Stomach (tissue), 8 donors: ENCODE measurements at regions not wholly inside any gene's neighbourhood (a gene's known extent, or its start where the extent isn't known, plus 50 kb on each side); places are given as distances from the start of the nearest gene placed in this dataset.

ENCODE experiments used
- DNase-seq, 2 donors: peaks; one replicate each; pipeline versions ENCODE4 v3.0.0 to v3.0.0-alpha.2; 2013 to 2019
- H3K27ac ChIP-seq, 5 donors: fragments of 200-600 bp in 4 of 5; sonication (generic) in 4 of 5; one replicate each; pipeline ENCODE4 v1.5.1; 2013 to 2019; ENCODE audit warnings: mild to moderate bottlenecking in 1 of 5, moderate library complexity in 1 of 5
- H3K27me3 ChIP-seq, 3 donors: fragments of 200-600 bp; sonication (generic); one replicate each; pipeline ENCODE4 v1.5.1; 2017 to 2019; ENCODE audit warnings: mixed run types in 1 of 3
- H3K36me3 ChIP-seq, 4 donors: fragments of 200-600 bp; sonication (generic); 1 replicate in 3 of 4; 2 replicates in 1 of 4; pipeline ENCODE4 v1.5.1; 2016 to 2019
- H3K4me1 ChIP-seq, 4 donors: fragments of 200-600 bp; sonication (generic); one replicate each; pipeline ENCODE4 v1.5.1; 2016 to 2019
- H3K4me3 ChIP-seq, 4 donors: fragments of 200-600 bp; sonication (generic) in 3 of 4; one replicate each; pipeline ENCODE4 v1.5.1; 2016 to 2019; ENCODE audit warnings: mild to moderate bottlenecking in 1 of 4
- H3K9me3 ChIP-seq, 4 donors: fragments of 200-600 bp; sonication (generic); one replicate each; pipeline ENCODE4 v1.5.1; 2016 to 2019
- EP300 ChIP-seq: sonication (generic); formaldehyde crosslinking; IDR thresholded peaks from one replicate; pipeline ENCODE4 v1.6.1; 2017; ENCODE audit warnings: antibody characterized with exemption
- POLR2A ChIP-seq, 4 donors: fragments of 450-650 bp; IDR thresholded peaks; one replicate each; pipeline ENCODE4 v1.6.1; 2016; ENCODE audit warnings: antibody characterized with exemption in 4 of 4, control low read depth in 2 of 4, mild to moderate bottlenecking in 1 of 4, moderate library complexity in 1 of 4
- POLR2AphosphoS5 ChIP-seq, 3 donors: sonication (generic); formaldehyde crosslinking; IDR thresholded peaks; one replicate each; pipeline ENCODE4 v1.6.1; 2016; ENCODE audit warnings: antibody characterized with exemption in 3 of 3
- WGBS, 5 donors: extraction: QIAGEN DNeasy Blood & Tissue Kit in 3 of 5; methylation state at CpG; one replicate each; pipeline versions ENCODE4 v1.1.5 to v1.1.7; 2013 to 2018; 5-methylcytosine and 5-hydroxymethylcytosine counted together
- intact Hi-C: fragments of 100-400 bp; cut with DNase I; formaldehyde crosslinking; loops from one replicate; pipeline ENCODE4 v1.15.1; 2023; ENCODE audit warnings: low total_unique reads
- TF ChIP-seq, protein P1 (sequence below), 7 experiments: fragments of 450-650 bp in 4 of 7; fragments of 200-600 bp in 3 of 7; sonication (generic) in 3 of 7; IDR thresholded peaks; one replicate each; pipeline ENCODE4 v1.5.1; 2016 to 2019; ENCODE audit warnings: antibody characterized with exemption in 7 of 7, control low read depth in 2 of 7, mild to moderate bottlenecking in 1 of 7
- donor health status: healthy with polysubstance abuse.
- donor health status: Bipolar disorder and iron deficiency.
- donor health status: healthy.

DNA sequence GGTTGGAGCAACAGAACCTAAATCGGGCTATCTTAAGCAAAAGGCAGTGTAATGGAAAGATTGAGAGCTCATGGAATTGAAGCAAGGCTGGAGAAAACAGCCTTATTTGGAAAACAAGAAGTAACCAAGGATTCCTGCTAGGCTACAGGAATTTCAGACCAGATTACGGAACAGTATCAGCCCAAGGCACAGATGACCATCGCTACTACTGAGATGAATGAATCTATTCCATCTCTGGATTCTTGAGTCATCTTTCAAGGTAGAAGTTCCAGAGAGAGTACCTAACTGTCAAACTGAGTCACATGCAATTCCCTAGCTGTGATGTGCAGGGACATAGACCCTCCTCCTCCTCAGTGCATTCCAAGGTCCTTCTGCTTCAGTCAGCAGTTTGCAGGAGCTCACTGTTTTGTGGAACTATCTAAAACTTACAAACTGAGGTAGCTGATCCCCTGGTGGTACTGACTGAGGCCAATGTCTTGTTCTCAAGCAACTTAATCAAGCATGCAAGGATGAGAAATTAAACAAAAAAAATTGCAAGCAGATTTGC is 62.0 kb upstream of the SMLR1 start:
- no peak overlapping the region for H3K27ac ChIP-seq
- peaks cover 0 to 2% (median 0%) of the 10 kb centered on the region in 4 donors for H3K9me3 ChIP-seq
- no peaks in the 10 kb centered on the region for H3K36me3 ChIP-seq
- DNase-seq, result no peak
- H3K4me3 ChIP-seq, result no peak overlapping the region
- intact Hi-C loops, result no loop called here
- WGBS, 5 donors, result 77 to 88% (median 83%) methylated on average over 3 of the region's 3 CpGs
- no peaks in the 10 kb centered on the region for H3K27me3 ChIP-seq
- H3K4me1 ChIP-seq, result no peaks in the 10 kb centered on the region
- no peak for TF ChIP-seq POLR2AphosphoS5 (IDR thresholded peaks at IDR 0.05)
- TF ChIP-seq, protein P1, sequence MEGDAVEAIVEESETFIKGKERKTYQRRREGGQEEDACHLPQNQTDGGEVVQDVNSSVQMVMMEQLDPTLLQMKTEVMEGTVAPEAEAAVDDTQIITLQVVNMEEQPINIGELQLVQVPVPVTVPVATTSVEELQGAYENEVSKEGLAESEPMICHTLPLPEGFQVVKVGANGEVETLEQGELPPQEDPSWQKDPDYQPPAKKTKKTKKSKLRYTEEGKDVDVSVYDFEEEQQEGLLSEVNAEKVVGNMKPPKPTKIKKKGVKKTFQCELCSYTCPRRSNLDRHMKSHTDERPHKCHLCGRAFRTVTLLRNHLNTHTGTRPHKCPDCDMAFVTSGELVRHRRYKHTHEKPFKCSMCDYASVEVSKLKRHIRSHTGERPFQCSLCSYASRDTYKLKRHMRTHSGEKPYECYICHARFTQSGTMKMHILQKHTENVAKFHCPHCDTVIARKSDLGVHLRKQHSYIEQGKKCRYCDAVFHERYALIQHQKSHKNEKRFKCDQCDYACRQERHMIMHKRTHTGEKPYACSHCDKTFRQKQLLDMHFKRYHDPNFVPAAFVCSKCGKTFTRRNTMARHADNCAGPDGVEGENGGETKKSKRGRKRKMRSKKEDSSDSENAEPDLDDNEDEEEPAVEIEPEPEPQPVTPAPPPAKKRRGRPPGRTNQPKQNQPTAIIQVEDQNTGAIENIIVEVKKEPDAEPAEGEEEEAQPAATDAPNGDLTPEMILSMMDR (IDR thresholded peaks at IDR 0.05), result no peak

DNA sequence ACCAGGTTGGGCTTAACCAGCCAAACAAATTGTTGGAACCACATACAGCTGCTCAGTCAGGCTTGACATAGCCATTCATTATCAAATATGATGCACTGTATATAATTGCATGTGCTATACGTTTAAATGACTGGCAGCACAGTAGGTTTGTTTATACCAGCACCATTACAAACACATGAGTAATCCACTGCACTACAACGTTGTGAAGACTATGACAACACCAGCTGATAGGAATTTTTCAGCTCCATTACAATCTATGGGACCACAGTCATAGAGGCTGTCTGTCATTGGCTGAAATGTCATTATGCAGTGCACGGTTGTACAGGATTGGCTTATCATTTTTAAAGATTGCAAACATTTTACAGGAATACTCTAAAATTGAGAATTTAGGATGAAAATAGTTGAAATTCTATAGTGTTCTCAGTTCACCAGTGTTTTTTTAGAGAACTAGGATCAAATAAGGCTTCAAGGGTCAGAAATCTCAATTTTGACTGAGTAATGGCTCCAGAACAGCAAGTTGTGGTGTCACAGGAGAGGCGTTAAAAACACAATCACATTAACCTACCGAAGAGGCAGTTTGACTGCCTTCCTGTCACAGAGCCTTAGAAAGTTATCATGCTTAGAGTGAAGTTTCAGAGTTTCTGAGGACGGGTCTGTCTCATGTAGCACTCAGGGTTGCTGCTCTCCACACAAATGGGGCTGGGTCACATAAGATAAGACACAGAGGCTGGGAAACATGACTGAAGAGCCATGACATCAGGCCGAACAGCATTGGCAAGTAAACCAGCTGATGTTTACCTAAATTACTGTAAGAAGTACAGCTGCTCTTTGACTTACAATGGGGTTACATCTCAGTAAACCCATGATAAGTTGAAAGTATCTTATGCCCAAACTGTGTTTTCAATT is 60.7 kb upstream of the SMLR1 start:
- H3K4me3 ChIP-seq, result no peak overlapping the region
- intact Hi-C loops, result no loop called here
- no peak overlapping the region for H3K27ac ChIP-seq
- 64 to 72% (median 66%) methylated on average over 7 of the region's 7 CpGs for WGBS, 5 donors
- no peaks in the 10 kb centered on the region for H3K4me1 ChIP-seq
- no peaks in the 10 kb centered on the region for H3K9me3 ChIP-seq
- no peaks in the 10 kb centered on the region for H3K27me3 ChIP-seq
- no peak for DNase-seq
- no peak for TF ChIP-seq EP300
- TF ChIP-seq, protein P1 (IDR thresholded peaks at IDR 0.05), result no peak
- no peak for TF ChIP-seq POLR2A (IDR thresholded peaks at IDR 0.05)
- TF ChIP-seq POLR2AphosphoS5 (IDR thresholded peaks at IDR 0.05), result no peak
- H3K36me3 ChIP-seq, result no peaks in the 10 kb centered on the region

DNA sequence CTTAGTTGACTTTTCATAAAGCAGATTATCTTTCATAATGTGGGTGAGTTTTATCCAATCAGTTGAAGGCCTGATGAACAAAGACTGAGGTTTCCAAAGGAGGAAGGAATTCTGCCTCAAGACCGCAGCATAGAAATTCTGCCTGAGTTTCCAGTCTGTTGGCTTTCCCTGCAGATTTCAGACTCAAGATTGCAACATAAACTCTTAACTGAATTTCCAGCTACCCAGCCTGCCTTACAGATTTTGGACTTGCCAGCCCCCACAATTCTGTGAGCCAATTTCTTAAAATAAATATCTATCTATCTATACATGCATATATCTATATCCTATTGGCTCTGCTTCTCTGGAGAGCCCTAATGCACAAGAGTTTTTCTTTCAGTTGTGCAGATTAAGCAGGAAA is 57.3 kb upstream of the SMLR1 start:
- H3K27ac ChIP-seq, result no peak overlapping the region
- H3K4me1 ChIP-seq, result no peaks in the 10 kb centered on the region
- WGBS, 5 donors, result 85 to 100% (median 92%) methylated on average over 1 of the region's 1 CpG
- no peaks in the 10 kb centered on the region for H3K36me3 ChIP-seq
- H3K27me3 ChIP-seq, result no peaks in the 10 kb centered on the region
- H3K9me3 ChIP-seq, result no peaks in the 10 kb centered on the region
- TF ChIP-seq POLR2A (IDR thresholded peaks at IDR 0.05) (no peak), EP300 (no peak), POLR2AphosphoS5 (IDR thresholded peaks at IDR 0.05) (no peak)
- TF ChIP-seq, protein P1 (IDR thresholded peaks at IDR 0.05), result no peak
- intact Hi-C loops, result no loop called here
- DNase-seq, result no peak
- H3K4me3 ChIP-seq, result no peak overlapping the region

DNA sequence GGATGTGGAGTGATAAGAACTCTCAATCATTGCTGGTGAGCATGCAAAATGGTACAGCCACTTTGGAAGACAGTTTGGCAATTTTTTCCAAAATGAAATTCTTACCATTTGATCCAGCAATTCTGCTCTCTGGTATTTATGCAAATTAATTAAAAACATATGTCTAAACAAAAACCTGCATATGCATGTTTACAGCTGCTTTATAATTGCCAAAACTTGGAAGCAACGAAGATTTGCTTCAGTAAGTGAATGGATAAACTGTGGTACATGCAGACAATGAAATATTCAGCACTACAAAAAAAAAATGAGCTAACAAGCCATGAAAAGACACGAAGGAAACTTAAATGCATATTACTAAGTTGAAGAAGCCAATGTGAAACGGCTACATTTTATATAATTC is 55.5 kb upstream of the SMLR1 start:
- TF ChIP-seq POLR2A (IDR thresholded peaks at IDR 0.05), result no peak
- no peak for TF ChIP-seq EP300
- H3K27ac ChIP-seq, result no peak overlapping the region
- no peaks in the 10 kb centered on the region for H3K9me3 ChIP-seq
- H3K4me1 ChIP-seq, result peaks cover 0 to 4% (median 0%) of the 10 kb centered on the region in 4 donors
- no peaks in the 10 kb centered on the region for H3K36me3 ChIP-seq
- no peak overlapping the region for H3K4me3 ChIP-seq
- WGBS, 5 donors, result 60 to 85% (median 77%) methylated on average over 3 of the region's 3 CpGs
- intact Hi-C loops, result no loop called here
- no peaks in the 10 kb centered on the region for H3K27me3 ChIP-seq
- DNase-seq, result no peak

DNA sequence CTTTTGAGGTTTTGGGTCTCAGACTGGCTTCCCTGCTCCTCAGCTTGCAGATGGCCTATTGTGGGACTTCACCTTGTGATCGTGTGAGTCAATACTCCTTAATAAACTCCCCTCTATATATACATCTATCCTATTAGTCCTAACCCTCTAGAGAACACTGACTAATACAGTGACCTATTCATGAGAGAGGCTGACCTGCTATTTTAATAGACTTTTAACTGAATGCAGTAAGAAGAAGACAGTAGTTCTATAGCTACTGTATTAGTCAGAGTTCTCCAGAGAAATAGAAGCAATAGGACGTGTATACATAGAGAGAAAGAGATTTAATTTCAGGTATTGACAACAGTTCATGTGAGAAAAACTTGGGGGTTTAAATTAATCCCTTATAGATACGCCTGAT is 53.3 kb upstream of the SMLR1 start:
- intact Hi-C loops, result no loop called here
- no peak for DNase-seq
- Histone ChIP-seq H3K4me1 (peaks cover 0 to 7% (median 0%) of the 10 kb centered on the region in 4 donors), H3K27me3 (no peaks in the 10 kb centered on the region), H3K4me3 (no peak overlapping the region), H3K27ac (no peak overlapping the region), H3K36me3 (no peaks in the 10 kb centered on the region), H3K9me3 (no peaks in the 10 kb centered on the region)
- TF ChIP-seq POLR2A (IDR thresholded peaks at IDR 0.05), result no peak
- TF ChIP-seq, protein P1 (IDR thresholded peaks at IDR 0.05), result no peak
- TF ChIP-seq POLR2AphosphoS5 (IDR thresholded peaks at IDR 0.05), result no peak
- no peak for TF ChIP-seq EP300
- WGBS, 5 donors, result 78 to 84% (median 80%) methylated on average over 3 of the region's 3 CpGs
